ENCODE measurements at regions not wholly inside any gene's neighbourhood (a gene's known extent, or its start where the extent isn't known, plus 50 kb on each side); places are given as distances from the start of the nearest gene placed in this dataset.

DNA sequence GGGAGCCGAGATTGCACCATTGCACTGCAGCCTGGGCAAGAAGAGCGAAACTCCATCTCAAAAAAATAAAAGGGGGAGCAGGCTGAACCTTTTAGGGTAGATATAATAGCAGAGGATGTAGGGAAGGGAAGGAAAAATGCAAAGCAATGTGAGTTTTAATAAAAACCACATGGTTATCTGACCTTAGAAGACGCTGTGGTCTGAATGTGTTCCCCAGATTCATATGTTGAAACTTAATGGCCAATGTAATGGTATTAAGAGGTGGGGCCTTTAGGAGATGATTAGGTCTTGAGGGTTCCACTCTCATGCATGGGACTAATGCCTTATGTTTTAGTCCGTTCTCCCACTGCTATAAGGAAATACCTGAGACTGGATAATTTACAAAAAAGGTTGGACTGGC lies 114.1 kb upstream of the STX18 start:
- TF ChIP-seq, protein P1, sequence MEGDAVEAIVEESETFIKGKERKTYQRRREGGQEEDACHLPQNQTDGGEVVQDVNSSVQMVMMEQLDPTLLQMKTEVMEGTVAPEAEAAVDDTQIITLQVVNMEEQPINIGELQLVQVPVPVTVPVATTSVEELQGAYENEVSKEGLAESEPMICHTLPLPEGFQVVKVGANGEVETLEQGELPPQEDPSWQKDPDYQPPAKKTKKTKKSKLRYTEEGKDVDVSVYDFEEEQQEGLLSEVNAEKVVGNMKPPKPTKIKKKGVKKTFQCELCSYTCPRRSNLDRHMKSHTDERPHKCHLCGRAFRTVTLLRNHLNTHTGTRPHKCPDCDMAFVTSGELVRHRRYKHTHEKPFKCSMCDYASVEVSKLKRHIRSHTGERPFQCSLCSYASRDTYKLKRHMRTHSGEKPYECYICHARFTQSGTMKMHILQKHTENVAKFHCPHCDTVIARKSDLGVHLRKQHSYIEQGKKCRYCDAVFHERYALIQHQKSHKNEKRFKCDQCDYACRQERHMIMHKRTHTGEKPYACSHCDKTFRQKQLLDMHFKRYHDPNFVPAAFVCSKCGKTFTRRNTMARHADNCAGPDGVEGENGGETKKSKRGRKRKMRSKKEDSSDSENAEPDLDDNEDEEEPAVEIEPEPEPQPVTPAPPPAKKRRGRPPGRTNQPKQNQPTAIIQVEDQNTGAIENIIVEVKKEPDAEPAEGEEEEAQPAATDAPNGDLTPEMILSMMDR (conservative IDR thresholded peaks at IDR 0.05): no peak
- no peak for TF ChIP-seq ZFX (IDR thresholded peaks at IDR 0.05)
